HL-60 (cell line): ENCODE measurements at regions not wholly inside any gene's neighbourhood (a gene's known extent, or its start where the extent isn't known, plus 50 kb on each side); places are given as distances from the start of the nearest gene placed in this dataset.

Experiments used
- CTCF ChIP-seq: IDR thresholded peaks from one replicate; pipeline ENCODE4 v1.5.1; 2011; ENCODE audit warnings: low read length, control low read depth, inconsistent platforms; ENCODE audit not compliant: insufficient read depth
- POLR2AphosphoS5 ChIP-seq: IDR thresholded peaks from 2 replicates; pipeline ENCODE4 v1.6.1; 2012; ENCODE audit warnings: low read depth
- REST ChIP-seq: IDR thresholded peaks from 2 replicates; pipeline ENCODE4 v1.6.1; 2012; ENCODE audit warnings: low read depth; ENCODE audit not compliant: insufficient replicate concordance

GRCh38 chr6:145292066-145292465, 443.3 kb downstream of the EPM2A start:
- no peak for TF ChIP-seq REST
- no peak for TF ChIP-seq CTCF
- TF ChIP-seq POLR2AphosphoS5, result no peak
